Urothelium cell line (cell line): ENCODE measurements at regions not wholly inside any gene's neighbourhood (a gene's known extent, or its start where the extent isn't known, plus 50 kb on each side); places are given as distances from the start of the nearest gene placed in this dataset.
A peak's percentile ranks its signal among the peaks of the same experiment; 100 is the strongest.
"Not testable (repeated sequence)": the region's sequence is repeated elsewhere in the genome, so short reads cannot be mapped to it uniquely, and the experiment has no call there.

Experiments
- DNase-seq: peaks from one replicate; pipeline ENCODE4 v3.0.0; 2011; ENCODE audit warnings: low spot score, mixed read lengths
- FAIRE-seq: peaks from 2 replicates; lab custom pipeline; 2011; peaks lifted over from hg19 to GRCh38; lab: Jason Lieb, UNC

DNA sequence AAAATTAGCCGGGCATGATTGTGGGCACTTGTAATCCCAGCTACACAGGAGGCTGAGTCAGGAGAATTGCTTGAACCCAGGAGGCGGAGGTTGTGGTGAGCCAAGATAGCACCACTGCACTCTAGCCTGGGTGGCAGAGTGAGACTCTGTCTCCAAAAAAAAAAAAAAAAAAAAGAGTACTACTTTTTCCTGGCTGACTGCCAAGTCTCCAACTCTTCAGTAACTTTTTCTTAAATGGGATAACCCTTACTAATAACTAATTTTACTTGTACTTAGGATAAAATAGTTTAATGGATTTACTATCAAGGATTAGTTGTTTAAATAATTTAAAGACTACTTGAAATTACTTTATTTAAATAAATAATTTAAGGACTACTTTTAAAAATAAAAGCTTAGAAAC is 158.8 kb upstream of the CAND1 start:
- not testable (repeated sequence) for DNase-seq, FAIRE-seq

DNA sequence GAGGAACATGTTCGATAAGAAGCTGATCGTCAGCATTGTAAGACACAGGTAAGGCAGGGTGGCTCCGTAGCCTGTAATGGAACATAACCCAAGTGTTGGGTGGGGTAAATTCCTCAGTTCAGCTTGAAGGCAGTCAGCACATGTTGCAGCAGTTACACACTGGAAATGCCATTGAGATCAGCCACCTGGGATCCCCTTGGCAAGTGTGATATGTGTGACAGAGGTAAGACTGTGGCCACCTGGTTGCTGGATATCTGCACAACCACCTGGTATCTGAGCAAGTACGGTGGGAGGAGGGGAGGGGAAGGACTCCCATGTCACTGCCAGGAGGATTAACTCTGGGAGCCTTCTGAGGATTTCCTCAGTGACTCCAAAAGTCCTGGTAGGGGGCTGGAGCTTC is 158.0 kb upstream of the CAND1 start:
- FAIRE-seq (no peak), DNase-seq (no peak)

DNA sequence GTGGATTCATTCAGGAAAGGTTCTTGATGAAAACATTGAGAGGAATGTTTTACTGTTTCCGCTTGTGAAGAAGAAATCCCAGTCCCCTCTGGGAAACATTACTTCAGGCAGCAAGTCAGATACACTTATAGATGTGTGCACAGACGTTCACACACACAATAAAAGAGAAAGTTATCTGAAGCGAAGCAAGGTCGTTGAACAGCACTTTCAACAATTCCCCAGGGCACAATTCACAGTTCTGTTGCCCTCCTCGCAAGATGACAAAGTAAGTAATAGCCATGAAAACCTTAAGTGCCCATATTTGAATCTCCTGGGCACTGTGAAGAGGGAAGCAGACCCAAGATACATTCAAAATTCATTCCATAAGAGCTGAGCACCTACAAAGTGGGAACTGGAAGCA is 156.6 kb upstream of the CAND1 start:
- FAIRE-seq (no peak), DNase-seq (no peak)

DNA sequence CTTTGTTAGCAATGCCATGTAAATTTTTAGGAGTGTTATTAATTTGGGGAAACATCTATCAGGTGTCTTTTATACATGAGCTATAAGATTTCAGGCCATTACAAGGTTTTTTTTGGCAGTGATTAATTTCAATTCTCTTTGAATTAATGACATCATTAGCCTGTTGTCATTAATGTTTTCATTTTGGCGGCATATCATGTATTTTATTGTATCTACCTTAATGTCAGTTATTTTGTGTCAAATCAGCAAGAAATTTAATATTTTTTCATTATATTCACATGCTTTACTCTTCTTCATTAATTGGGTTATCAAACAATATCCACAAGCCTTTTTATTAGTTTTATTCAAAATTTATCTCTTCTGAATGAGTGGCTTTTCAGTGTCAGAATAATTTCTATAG is 153.0 kb upstream of the CAND1 start:
- DNase-seq (no peak), FAIRE-seq (no peak)

DNA sequence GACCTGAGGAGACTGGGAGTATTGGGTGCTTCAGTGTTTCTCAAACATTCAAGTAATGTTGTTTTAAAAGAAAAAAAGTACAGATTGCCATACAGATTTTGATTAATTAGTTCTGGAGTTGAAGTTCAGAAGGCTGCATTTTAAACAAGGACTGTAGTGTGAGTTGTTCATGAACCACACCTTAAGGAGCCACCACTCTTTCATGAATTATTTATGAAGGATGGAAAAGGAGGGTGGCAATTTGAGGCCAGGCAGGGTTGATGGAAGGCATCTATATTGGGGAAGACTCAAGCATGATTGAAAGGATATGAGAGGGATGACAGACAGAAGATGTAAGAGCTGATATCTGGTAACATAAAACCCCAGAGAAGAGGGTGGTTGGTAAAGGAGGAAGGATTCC is 146.6 kb upstream of the CAND1 start:
- FAIRE-seq (no peak), DNase-seq (no peak)

DNA sequence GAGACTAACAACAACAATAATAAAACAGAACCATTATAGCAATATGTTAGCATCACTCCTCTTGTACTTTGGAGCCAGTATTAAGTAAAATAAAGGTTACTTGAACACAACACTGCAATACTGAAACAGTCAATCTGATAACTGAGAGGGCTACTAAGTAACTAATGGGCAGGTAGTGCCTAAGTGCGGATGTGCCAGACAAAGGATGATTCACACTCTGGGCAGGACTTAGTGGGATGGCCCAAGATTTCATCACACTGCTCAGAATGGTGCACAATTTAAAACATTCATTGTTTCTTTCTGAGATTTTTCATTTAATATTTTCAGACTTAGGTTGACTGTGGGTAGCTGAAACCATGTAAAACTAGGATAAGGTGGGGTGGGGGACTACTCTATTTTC is 131.9 kb upstream of the CAND1 start:
- DNase-seq (no peak), FAIRE-seq (no peak)

DNA sequence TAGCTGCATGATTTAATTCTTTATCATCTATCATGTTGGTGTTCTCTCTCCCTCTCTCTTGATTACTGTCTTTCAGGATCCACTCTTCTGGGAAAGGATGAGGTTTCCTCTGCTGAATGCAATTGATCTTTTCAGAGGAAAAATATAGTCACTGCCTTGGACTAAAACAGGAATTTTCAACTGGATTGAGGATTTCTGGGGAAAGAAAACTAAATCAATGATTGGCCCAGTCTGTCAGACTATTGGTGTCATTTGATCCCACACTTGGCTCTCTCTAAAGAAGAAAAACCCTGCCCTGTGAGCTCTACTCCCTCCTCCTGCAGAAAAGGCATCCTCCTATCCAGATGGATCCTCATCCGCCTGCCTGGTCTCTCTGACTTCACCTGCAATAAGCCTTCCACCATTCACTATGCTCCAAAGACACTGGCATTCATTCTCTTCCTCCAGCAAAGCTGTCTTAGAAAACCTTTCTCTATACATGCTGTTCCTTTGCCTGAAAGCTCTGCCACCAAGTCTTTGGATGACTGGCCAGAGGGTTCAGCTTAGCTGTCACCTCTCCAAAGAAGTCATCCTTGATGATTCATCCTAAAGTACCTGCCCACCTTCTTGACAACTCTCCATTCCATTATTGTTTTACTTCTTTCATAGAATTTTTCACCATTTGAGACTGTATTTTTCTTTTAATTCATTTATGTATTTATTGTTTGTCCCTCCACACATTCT is 127.7 kb upstream of the CAND1 start:
- FAIRE-seq, result no peak

DNA sequence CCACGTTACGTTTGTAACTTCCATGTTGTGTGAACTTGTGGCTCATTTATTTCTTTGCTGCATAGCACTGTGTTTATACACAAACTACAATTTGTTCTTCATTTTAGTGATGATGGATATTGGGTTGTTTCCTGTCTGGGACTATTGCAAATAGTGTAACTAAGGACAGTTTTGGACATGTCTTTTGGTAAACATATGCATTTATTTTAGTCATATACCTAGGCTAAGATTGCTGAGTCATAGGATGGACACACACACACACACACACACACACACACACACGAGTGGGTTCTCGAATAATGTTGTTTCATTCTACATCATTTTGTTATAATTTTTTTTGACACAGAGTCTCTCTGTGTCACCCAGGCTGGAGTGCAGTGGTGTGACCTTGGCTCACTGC is 123.5 kb upstream of the CAND1 start:
- DNase-seq (no peak), FAIRE-seq (no peak)

More for the DNA sequence above, 127.7 kb upstream of the CAND1 start:
- no peak for DNase-seq

DNA sequence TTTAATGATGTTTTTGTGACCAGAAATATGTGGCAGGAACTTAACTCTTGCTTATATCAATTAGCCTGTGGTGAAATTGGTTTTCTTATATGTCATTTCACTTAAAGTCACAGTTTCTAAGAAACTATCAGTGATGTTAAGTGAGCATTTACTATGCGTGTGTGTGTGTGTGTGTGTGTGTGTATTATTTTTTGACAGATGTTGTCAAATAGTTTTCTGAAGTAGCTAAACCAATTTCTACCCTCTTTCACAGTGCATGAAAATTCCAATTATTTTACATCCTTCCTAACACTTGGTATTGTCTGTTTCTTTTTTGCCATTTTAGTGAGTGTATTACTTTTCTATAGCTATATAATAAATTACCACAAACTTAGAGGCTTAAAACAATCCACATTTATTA is 122.1 kb upstream of the CAND1 start:
- DNase-seq (no peak), FAIRE-seq (no peak)

DNA sequence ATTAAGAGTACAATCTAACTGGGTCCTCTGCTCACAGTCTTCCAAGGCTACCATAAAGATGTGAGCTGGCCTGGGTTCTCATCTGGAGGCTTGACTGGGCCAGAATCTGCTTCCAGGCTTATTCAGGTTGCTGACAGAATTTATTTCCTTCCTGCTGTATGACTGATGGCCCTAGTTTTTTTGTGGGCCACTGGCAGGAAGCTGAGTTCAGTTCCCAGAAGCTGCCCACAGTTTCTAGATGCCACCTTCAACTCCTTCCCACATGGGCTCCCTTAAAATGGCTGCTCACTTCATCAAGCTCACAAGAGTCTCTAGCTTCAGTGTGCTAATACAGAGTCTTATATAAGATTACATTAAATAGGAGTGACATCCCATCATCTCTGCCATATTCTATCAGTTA is 121.7 kb upstream of the CAND1 start:
- DNase-seq (no peak), FAIRE-seq (no peak)

DNA sequence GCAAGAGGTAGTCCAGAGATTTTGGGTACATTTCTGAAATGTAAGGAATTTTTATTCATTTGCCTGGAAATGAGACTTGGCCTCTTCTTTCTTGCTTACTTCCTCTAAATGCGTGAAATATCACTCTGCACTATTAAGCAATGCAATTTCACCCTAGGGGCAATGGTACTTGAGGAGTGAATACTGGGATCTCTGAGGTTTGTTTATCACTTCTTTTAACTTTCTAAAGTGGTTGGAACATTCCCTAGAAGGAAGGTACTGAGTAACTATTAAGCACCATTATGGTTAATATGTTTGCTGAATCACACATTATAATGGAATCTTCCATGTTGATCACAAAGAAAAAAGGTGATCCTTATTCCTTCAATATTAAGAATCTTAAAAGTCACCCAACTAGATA is 120.9 kb upstream of the CAND1 start:
- DNase-seq (no peak), FAIRE-seq (no peak)

DNA sequence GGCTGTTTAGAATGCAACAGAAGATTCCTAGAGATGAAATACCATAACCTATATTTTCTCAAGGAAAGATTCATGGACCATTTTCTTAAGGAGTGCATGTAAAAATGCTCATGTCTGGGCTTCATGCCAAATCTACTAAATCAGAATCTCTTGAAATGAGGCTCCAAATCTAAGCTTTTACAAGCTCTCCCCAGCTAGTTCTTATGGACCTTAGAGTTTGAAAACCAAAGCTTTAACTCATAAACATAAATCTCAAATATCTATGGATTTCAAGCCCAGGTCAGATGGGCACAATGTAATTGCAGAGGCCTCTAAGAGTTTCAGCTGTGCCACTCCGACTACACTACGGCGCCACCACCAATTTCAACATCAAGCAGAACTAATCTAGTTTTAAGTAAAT is 117.3 kb upstream of the CAND1 start:
- no peak for FAIRE-seq
- no peak for DNase-seq

DNA sequence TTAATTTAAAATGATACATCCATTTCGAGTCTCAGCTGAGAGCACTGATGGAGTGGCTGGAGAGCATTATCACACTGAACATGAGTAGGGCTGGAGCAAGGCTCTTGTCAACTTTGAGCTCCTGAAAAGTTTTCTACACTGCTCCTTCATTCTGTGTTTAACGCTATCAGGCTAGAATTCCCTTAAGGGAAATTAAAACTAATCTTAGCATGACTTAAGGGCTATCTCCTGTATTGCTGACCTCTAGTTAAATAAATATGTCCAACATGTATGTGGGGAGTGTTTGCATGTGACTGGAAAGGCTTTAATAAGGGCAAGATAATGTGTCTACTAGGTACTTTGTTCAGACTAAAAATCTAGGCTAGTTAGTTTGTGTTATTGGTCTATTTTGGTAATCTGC is 116.7 kb upstream of the CAND1 start:
- FAIRE-seq (no peak), DNase-seq (no peak)

DNA sequence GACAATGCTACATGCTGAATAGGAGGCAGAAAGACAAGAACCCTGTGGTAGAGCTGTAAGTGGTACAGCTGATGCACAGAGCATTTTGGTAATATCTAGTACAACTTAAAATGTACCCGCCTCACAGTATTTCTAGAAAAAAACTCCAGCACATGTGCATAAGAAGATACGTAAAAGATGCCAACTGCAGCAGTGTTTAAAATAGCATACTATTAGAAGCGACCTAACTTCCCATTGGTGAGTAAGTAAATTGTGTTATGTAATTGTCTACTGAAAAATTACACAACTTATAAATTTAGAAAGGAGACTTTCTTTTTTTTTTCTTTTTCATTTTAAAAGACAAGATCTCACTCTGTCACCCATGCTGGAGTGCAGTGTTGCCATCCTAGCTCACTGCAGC is 114.3 kb upstream of the CAND1 start:
- FAIRE-seq (no peak), DNase-seq (no peak)

DNA sequence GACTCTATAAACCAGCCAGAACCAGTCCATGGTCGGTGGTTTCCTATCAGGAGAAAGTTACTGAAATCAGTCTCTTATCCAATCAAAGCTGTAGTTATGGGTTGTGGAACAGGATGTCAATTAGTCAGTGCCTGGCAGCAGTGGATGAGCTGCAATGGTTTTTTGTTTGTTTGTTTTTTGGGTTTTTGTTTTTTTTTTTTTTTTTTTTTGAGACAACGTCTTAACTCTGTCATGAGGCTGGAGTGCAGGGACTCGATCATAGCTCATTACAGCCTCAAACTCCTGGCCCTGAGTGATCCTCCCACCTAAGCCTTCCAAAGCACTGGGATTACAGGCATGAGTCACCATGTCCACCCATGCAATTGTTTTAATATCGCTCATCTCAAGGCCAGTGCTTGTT is 113.3 kb upstream of the CAND1 start:
- no peak for FAIRE-seq
- no peak for DNase-seq

DNA sequence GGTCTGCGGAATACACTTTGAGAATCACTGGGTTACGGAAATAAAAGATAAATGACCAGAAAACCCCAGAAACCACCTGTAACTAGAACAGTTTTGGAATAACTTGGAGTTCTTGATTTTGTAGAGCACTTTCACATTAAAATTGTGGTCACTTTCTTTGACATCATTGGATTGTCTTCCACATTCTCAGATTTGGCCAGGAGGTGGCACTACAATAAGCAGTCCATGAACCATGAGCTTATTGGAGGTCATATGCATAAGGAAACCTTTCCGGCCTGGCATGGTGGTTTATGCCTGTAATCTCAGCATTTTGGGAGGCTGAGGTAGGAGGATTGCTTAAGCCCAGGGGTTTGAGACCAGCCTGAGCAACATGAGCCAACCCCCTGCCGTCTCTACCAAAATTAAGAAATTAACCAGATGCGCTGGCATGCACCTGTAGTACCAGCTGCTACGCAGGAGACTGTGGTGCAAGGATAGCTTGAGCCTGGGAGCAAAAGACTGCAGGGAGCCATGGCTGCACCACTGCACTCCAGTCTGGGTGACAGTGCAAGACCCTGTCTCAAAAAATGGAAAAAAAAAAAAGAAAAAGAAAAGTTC is 107.7 kb upstream of the CAND1 start:
- peak; percentile 4 for DNase-seq
- no peak for FAIRE-seq

DNA sequence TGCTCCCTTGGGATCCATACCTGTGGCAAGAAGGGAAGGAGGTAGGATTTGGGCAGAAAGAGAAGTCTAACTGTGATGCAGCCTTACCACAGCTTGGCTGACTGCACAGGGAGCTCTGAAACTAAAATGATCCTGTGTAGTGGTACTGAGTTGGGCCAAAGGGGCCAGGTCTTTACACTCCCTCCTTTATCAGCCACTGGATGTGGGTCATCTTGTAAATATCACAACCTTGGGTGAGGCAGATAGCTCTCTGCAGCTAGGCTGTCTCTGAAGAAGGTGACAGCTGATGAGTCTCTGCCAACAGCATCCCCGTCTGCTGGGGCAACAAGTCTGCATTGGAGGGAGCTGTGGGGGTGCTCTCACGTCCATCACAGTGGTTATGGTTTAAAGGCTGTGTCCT is 95.9 kb upstream of the CAND1 start:
- no peak for FAIRE-seq
- DNase-seq, result no peak

DNA sequence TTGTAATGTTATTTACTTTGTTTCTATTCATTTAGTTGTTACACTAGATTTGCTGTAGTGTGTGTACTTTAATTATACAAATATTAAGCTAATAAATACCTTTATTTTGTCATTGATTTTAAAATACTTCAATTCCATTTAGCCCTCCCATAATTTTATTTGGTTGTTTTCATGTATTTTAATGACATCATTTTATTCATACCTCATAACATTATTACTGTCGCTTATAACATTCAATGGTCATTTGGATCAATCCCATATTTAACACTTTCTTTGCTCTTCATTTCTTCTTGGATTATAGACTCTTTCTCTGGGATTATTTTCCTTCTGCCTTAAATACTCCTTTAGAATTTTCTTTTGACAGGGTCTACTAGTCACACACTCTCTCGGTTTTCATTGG is 86.6 kb upstream of the CAND1 start:
- no peak for DNase-seq
- FAIRE-seq, result no peak

DNA sequence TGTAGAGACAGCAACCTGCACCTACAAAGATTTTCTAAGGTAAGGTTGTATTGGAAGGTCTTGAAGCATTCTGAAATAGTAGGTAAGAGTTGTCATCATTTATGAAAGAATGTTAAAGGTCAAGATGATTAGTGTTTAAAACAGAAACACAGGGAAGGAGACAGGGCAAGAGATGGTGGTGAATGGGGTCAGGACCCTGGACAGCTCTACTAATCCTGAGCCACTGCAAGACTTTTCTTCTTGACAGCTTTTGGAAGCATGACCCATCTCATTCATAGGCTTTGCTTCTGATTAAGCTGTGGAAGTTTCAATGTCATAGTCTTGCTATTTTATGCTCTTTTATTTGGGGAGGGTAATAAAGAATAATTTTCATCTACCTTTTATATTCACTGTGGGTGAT is 75.5 kb upstream of the CAND1 start:
- DNase-seq, result peak; percentile 13
- FAIRE-seq, result no peak

DNA sequence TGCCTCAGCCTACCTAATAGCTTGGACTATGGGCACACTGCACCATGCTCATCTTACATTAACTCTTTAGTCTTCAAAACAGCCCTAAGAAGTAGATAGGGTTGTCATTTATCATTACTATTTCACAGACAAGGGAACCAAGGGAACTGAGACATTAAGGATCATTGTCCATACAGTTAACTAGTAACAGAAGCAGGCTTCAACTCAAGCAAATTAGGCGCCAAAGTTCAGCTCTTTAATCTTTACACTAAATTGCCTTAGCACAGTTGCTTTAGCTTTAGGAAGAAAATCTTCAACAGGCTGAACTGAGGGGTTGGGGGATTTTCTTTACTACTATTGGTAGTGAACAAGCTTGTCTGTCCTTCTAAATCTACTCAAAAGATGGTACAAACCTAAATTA is 68.8 kb upstream of the CAND1 start:
- DNase-seq, result no peak
- FAIRE-seq, result no peak

DNA sequence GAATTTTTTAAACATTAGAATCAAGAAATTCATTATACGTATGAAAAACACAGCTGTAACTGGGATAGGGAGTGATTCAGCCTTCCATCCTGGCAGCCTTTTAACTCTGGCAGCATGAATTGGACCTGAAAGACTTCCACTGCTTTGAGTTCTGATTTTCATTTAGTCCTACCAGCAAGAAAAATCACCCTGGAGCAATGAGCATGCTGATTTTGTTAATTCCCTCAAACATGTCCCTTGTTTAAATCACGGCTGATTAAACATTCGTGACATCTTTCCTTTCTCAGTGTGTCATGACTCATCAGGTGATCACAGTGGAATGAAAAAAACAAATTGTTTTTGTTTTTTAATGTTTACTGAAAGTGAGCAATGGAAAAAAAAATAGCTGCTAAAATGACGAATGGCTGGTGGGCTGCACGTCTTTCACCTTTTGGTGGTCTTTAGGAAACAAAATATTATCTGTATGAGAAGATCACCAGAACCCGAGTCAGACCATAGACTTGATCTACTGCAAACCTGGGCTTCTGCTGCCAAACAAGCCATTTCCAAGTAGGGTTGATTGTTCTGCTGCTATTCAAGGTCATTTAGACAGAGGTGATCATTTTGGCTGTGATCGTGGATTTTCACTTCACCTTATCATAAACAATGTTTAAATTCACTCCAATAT is 67.0 kb upstream of the CAND1 start:
- DNase-seq, result no peak
- FAIRE-seq, result no peak

DNA sequence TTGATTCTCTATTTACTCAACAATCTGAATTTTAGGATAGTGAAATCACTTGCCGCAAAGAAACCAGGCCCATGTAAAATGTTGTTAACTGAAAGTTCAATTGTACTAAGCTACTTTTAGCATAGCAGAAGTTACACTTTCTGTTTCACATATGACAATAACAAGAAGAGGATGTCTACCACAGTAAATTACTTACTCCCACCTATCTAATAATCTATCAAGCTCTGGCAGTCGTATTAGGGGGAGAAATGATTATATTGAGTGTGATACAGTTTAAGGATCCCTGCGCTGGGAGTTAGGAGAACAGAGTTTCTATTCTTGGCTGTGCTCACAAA is 66.5 kb upstream of the CAND1 start:
- DNase-seq, result no peak
- no peak for FAIRE-seq
